CD4-positive, alpha-beta memory T cell (primary cell): ENCODE measurements at regions not wholly inside any gene's neighbourhood (a gene's known extent, or its start where the extent isn't known, plus 50 kb on each side); places are given as distances from the start of the nearest gene placed in this dataset.
"Not testable (repeated sequence)": the region's sequence is repeated elsewhere in the genome, so short reads cannot be mapped to it uniquely, and the experiment has no call there.

Experiments
- CTCF ChIA-PET: fragments of 350-600 bp; sonication (Branson Sonifier 250); formaldehyde crosslinking; loops from one replicate; lab custom pipeline; 2021; ENCODE audit warnings: inconsistent platforms; ENCODE audit not compliant: partially characterized antibody; lab: Charles Lee
- POLR2A ChIA-PET: fragments of 350-600 bp; sonication (Branson Sonifier 250); formaldehyde crosslinking; loops from one replicate; lab custom pipeline; 2021; ENCODE audit not compliant: partially characterized antibody; lab: Charles Lee
- DNase-seq, 5 donors: peaks; one replicate each; pipeline versions ENCODE4 v3.0.0 to v3.0.0-alpha.2; 2020 to 2022; ENCODE audit warnings: mixed read lengths in 1 of 5
- H3K27ac ChIP-seq: one replicate; pipeline ENCODE4 v1.7.0; 2013; ENCODE audit warnings: low read depth, low read length
- H3K27me3 ChIP-seq: 2 replicates; pipeline ENCODE4 v1.7.0; 2013; ENCODE audit warnings: mild to moderate bottlenecking, low read length, moderate library complexity; ENCODE audit not compliant: insufficient read depth
- H3K36me3 ChIP-seq: 2 replicates; pipeline ENCODE4 v1.7.0; 2013; ENCODE audit warnings: mild to moderate bottlenecking, low read length, moderate library complexity; ENCODE audit not compliant: insufficient read depth
- H3K4me1 ChIP-seq: 2 replicates; pipeline ENCODE4 v1.7.0; 2013; ENCODE audit warnings: mild to moderate bottlenecking, low read length, moderate library complexity; ENCODE audit not compliant: insufficient read depth
- H3K4me3 ChIP-seq, 2 donors: one replicate each; pipeline ENCODE4 v1.7.0; 2013; ENCODE audit warnings: low read length in 2 of 2, mild to moderate bottlenecking in 1 of 2
- H3K9me3 ChIP-seq, 2 donors: one replicate each; pipeline ENCODE4 v1.7.0; 2013; ENCODE audit warnings: low read length in 2 of 2, control low read depth in 1 of 2; ENCODE audit not compliant: control insufficient read depth in 1 of 2
- H3K27ac Mint-ChIP-seq, 7 donors: one replicate each; pipeline ENCODE4 v1.8.0; 2020 to 2021; ENCODE audit warnings: mixed read lengths in 7 of 7, mild to moderate bottlenecking in 6 of 7, inconsistent platforms in 3 of 7, moderate library complexity in 3 of 7
- H3K27me3 Mint-ChIP-seq, 2 donors: one replicate each; pipeline ENCODE4 v1.8.0; 2020 to 2021; ENCODE audit warnings: mixed read lengths in 2 of 2
- H3K36me3 Mint-ChIP-seq, 2 donors: one replicate each; pipeline ENCODE4 v1.8.0; 2020 to 2021; ENCODE audit warnings: mixed read lengths in 2 of 2, inconsistent platforms in 1 of 2, mild to moderate bottlenecking in 1 of 2
- H3K4me1 Mint-ChIP-seq, 4 donors: one replicate each; pipeline ENCODE4 v1.8.0; 2020 to 2021; ENCODE audit warnings: mixed read lengths in 4 of 4, mild to moderate bottlenecking in 1 of 4
- H3K4me3 Mint-ChIP-seq, 8 donors: one replicate each; pipeline ENCODE4 v1.8.0; 2020 to 2021; ENCODE audit warnings: mixed read lengths in 8 of 8, mild to moderate bottlenecking in 7 of 8, moderate library complexity in 6 of 8, inconsistent platforms in 3 of 8
- H3K9me3 Mint-ChIP-seq, 8 donors: one replicate each; pipeline ENCODE4 v1.8.0; 2020 to 2021; ENCODE audit warnings: mixed read lengths in 8 of 8, mild to moderate bottlenecking in 5 of 8, inconsistent platforms in 3 of 8, moderate library complexity in 1 of 8
- intact Hi-C: fragments of 100-400 bp; cut with micrococcal nuclease; formaldehyde crosslinking; loops from one replicate; pipeline ENCODE4 v1.15.1; 2023

- Histone ChIP-seq H3K36me3 (no peaks in the 10 kb centered on the region), H3K27me3 (no peaks in the 10 kb centered on the region), H3K4me3 (no peak overlapping the region), H3K9me3 (no peaks in the 10 kb centered on the region), H3K27ac (no peak overlapping the region), H3K4me1 (no peaks in the 10 kb centered on the region)
- H3K27me3 Mint-ChIP-seq: no peaks in the 10 kb centered on the region
- H3K27ac Mint-ChIP-seq: no peak overlapping the region
- peaks cover 0 to 23% (median 6%) of the 10 kb centered on the region in 8 donors for H3K9me3 Mint-ChIP-seq
- DNase-seq: no peak
- no peak overlapping the region for H3K4me3 Mint-ChIP-seq
- ChIA-PET POLR2A (no interaction called here), CTCF (interaction anchor here (0.7 kb wide), 1 partner anchor 38 kb away, joined by 3 read pairs; no protein-coding TSS in a partner anchor)
- H3K36me3 Mint-ChIP-seq: no peaks in the 10 kb centered on the region
- intact Hi-C loops: no loop called here
- no peaks in the 10 kb centered on the region for H3K4me1 Mint-ChIP-seq
Observed at GRCh38 chr4:126180642-126181041, 865.9 kb downstream of the FAT4 start.

GRCh38 chr4:126182336-126182735 lies 867.6 kb downstream of the FAT4 start:
- H3K27me3 ChIP-seq: no peaks in the 10 kb centered on the region
- H3K36me3 ChIP-seq: no peaks in the 10 kb centered on the region
- no peak overlapping the region for H3K4me3 Mint-ChIP-seq
- no peaks in the 10 kb centered on the region for H3K4me1 Mint-ChIP-seq
- no peak for DNase-seq
- H3K9me3 Mint-ChIP-seq: peaks cover 2 to 17% (median 5%) of the 10 kb centered on the region in 8 donors
- intact Hi-C loops: no loop called here
- ChIA-PET CTCF (no interaction called here), POLR2A (no interaction called here)
- H3K27me3 Mint-ChIP-seq: no peaks in the 10 kb centered on the region
- H3K27ac Mint-ChIP-seq: no peak overlapping the region
- H3K4me1 ChIP-seq: no peaks in the 10 kb centered on the region
- no peaks in the 10 kb centered on the region for H3K36me3 Mint-ChIP-seq
- H3K4me3 ChIP-seq: no peak overlapping the region
- H3K9me3 ChIP-seq: no peaks in the 10 kb centered on the region
- H3K27ac ChIP-seq: no peak overlapping the region

GRCh38 chr4:126182786-126183185 lies 868.0 kb downstream of the FAT4 start:
- ChIA-PET POLR2A (no interaction called here), CTCF (no interaction called here)
- H3K4me3 Mint-ChIP-seq: no peak overlapping the region

GRCh38 chr4:126183206-126183605 lies 868.5 kb downstream of the FAT4 start:
- no peaks in the 10 kb centered on the region for H3K27me3 Mint-ChIP-seq
- H3K36me3 Mint-ChIP-seq: no peaks in the 10 kb centered on the region
- POLR2A ChIA-PET: no interaction called here

More at GRCh38 chr4:126182786-126183185, 868.0 kb downstream of the FAT4 start:
- Mint-ChIP-seq H3K4me1 (no peaks in the 10 kb centered on the region), H3K9me3 (peaks cover 0 to 16% (median 3%) of the 10 kb centered on the region in 8 donors), H3K36me3 (no peaks in the 10 kb centered on the region), H3K27me3 (no peaks in the 10 kb centered on the region), H3K27ac (no peak overlapping the region)
- Histone ChIP-seq H3K4me3 (no peak overlapping the region), H3K4me1 (no peaks in the 10 kb centered on the region), H3K27ac (no peak overlapping the region), H3K9me3 (no peaks in the 10 kb centered on the region), H3K27me3 (no peaks in the 10 kb centered on the region), H3K36me3 (no peaks in the 10 kb centered on the region)
- intact Hi-C loops: no loop called here
- no peak for DNase-seq

GRCh38 chr4:126191536-126191935 lies 876.8 kb downstream of the FAT4 start:
- Mint-ChIP-seq H3K4me1 (no peaks in the 10 kb centered on the region), H3K27ac (no peak overlapping the region), H3K36me3 (no peaks in the 10 kb centered on the region), H3K27me3 (no peaks in the 10 kb centered on the region), H3K9me3 (peaks cover 0 to 16% (median 8%) of the 10 kb centered on the region in 8 donors), H3K4me3 (no peak overlapping the region)
- ChIA-PET POLR2A (no interaction called here), CTCF (no interaction called here)
- Histone ChIP-seq H3K27ac (no peak overlapping the region), H3K4me1 (no peaks in the 10 kb centered on the region), H3K36me3 (no peaks in the 10 kb centered on the region), H3K27me3 (no peaks in the 10 kb centered on the region), H3K9me3 (no peaks in the 10 kb centered on the region), H3K4me3 (no peak overlapping the region)
- no peak for DNase-seq
- intact Hi-C loops: no loop called here

More at GRCh38 chr4:126183206-126183605, 868.5 kb downstream of the FAT4 start:
- H3K27ac ChIP-seq: no peak overlapping the region
- Mint-ChIP-seq H3K9me3 (peaks cover 0 to 16% (median 3%) of the 10 kb centered on the region in 8 donors), H3K27ac (no peak overlapping the region), H3K4me3 (no peak overlapping the region), H3K4me1 (no peaks in the 10 kb centered on the region)
- intact Hi-C loops: no loop called here
- H3K4me1 ChIP-seq: no peaks in the 10 kb centered on the region
- no peak overlapping the region for H3K4me3 ChIP-seq
- H3K27me3 ChIP-seq: no peaks in the 10 kb centered on the region
- no peaks in the 10 kb centered on the region for H3K36me3 ChIP-seq
- CTCF ChIA-PET: no interaction called here
- no peaks in the 10 kb centered on the region for H3K9me3 ChIP-seq
- DNase-seq: no peak

- ChIA-PET POLR2A (no interaction called here), CTCF (no interaction called here)
- H3K27me3 Mint-ChIP-seq: no peaks in the 10 kb centered on the region
- Histone ChIP-seq H3K4me1 (no peaks in the 10 kb centered on the region), H3K9me3 (no peaks in the 10 kb centered on the region), H3K27ac (no peak overlapping the region), H3K27me3 (no peaks in the 10 kb centered on the region), H3K36me3 (no peaks in the 10 kb centered on the region), H3K4me3 (no peak overlapping the region)
- no peak overlapping the region for H3K27ac Mint-ChIP-seq
- no peak for DNase-seq
- no peaks in the 10 kb centered on the region for H3K4me1 Mint-ChIP-seq
- H3K9me3 Mint-ChIP-seq: peaks cover 0 to 16% (median 8%) of the 10 kb centered on the region in 8 donors
- intact Hi-C loops: no loop called here
- no peaks in the 10 kb centered on the region for H3K36me3 Mint-ChIP-seq
- H3K4me3 Mint-ChIP-seq: no peak overlapping the region
Observed at GRCh38 chr4:126192506-126192905, 877.8 kb downstream of the FAT4 start.

GRCh38 chr4:126201251-126202138 lies 886.7 kb downstream of the FAT4 start:
- H3K27me3 ChIP-seq, DNase-seq, intact Hi-C loops, H3K4me3 ChIP-seq, CTCF ChIA-PET, H3K36me3 ChIP-seq, POLR2A ChIA-PET, H3K4me1 ChIP-seq, H3K4me3 Mint-ChIP-seq, H3K36me3 Mint-ChIP-seq, H3K9me3 ChIP-seq, H3K4me1 Mint-ChIP-seq, H3K27ac ChIP-seq, H3K27ac Mint-ChIP-seq, H3K27me3 Mint-ChIP-seq: not testable (repeated sequence)
- H3K9me3 Mint-ChIP-seq: peaks cover 2 to 21% (median 6%) of the 10 kb centered on the region in 8 donors
